Activated T-helper 1 cell treated with anti-CD3 and anti-CD28 coated beads, Interleukin-12 subunit alpha, Interleukin-12 subunit beta, Interleukin-2, Interleukin-4 antibody, amounts not matched to agents 30 ng/mL and 10 ng/mL and 1 ng/mL, durations not matched to agents 14 hours and 24 hours and 36 hours (primary cell): ENCODE measurements at regions not wholly inside any gene's neighbourhood (a gene's known extent, or its start where the extent isn't known, plus 50 kb on each side); places are given as distances from the start of the nearest gene placed in this dataset.

Experiments used
- DNase-seq: peaks from one replicate; pipeline ENCODE4 v3.0.0; 2021; ENCODE audit warnings: low spot score
- H3K27ac Mint-ChIP-seq: one replicate; pipeline ENCODE4 v1.8.0; 2021; ENCODE audit warnings: mild to moderate bottlenecking, mixed read lengths
- H3K27me3 Mint-ChIP-seq: one replicate; pipeline ENCODE4 v1.8.0; 2022; ENCODE audit warnings: mild to moderate bottlenecking, moderate library complexity, mixed read lengths; ENCODE audit not compliant: insufficient read depth
- H3K36me3 Mint-ChIP-seq: one replicate; pipeline ENCODE4 v1.8.0; 2021; ENCODE audit warnings: low read depth, mixed read lengths
- H3K4me1 Mint-ChIP-seq: one replicate; pipeline ENCODE4 v1.8.0; 2021; ENCODE audit warnings: low read depth, mixed read lengths
- H3K4me3 Mint-ChIP-seq: one replicate; pipeline ENCODE4 v1.8.0; 2021; ENCODE audit warnings: mild to moderate bottlenecking, moderate library complexity, mixed read lengths
- H3K9me3 Mint-ChIP-seq: one replicate; pipeline ENCODE4 v1.8.0; 2021; ENCODE audit warnings: mixed read lengths
- intact Hi-C: fragments of 100-400 bp; cut with micrococcal nuclease; formaldehyde crosslinking; loops from one replicate; pipeline ENCODE4 v1.15.1; 2024

- intact Hi-C loops, result loop anchor here (2.0 kb wide), 2 partner anchors 37 to 97 kb away; no protein-coding TSS in a partner anchor
- Mint-ChIP-seq H3K27ac (no peak overlapping the region), H3K9me3 (peaks cover 5% of the 10 kb centered on the region), H3K36me3 (peaks cover 2% of the 10 kb centered on the region), H3K4me3 (no peak overlapping the region), H3K27me3 (no peaks in the 10 kb centered on the region), H3K4me1 (peaks cover 21% of the 10 kb centered on the region)
- no peak for DNase-seq
Observed at GRCh38 chr13:99123101-99124045, 77.3 kb upstream of the UBAC2 start.

GRCh38 chr13:99124046-99124400 is 76.6 kb upstream of the UBAC2 start:
- Mint-ChIP-seq H3K36me3 (peaks cover 2% of the 10 kb centered on the region), H3K9me3 (peaks cover 5% of the 10 kb centered on the region), H3K4me1 (peaks cover 21% of the 10 kb centered on the region), H3K27ac (no peak overlapping the region), H3K27me3 (no peaks in the 10 kb centered on the region), H3K4me3 (no peak overlapping the region)
- DNase-seq, result no peak
- intact Hi-C loops, result loop anchor here (2.0 kb wide), 2 partner anchors 37 to 97 kb away; no protein-coding TSS in a partner anchor

GRCh38 chr13:99124794-99125316 is 75.8 kb upstream of the UBAC2 start:
- Mint-ChIP-seq H3K27me3 (peaks cover 2% of the 10 kb centered on the region), H3K4me3 (peak overlapping the region; percentile 19), H3K27ac (peak overlapping the region; percentile 31), H3K9me3 (peaks cover 5% of the 10 kb centered on the region), H3K36me3 (peaks cover 2% of the 10 kb centered on the region), H3K4me1 (peaks cover 21% of the 10 kb centered on the region)
- intact Hi-C loops, result loop anchor here (1.0 to 2.0 kb wide), 3 partner anchors 38 to 235 kb away; no protein-coding TSS in a partner anchor
- no peak for DNase-seq

GRCh38 chr13:99125326-99125915 is 75.2 kb upstream of the UBAC2 start:
- H3K27ac Mint-ChIP-seq, result no peak overlapping the region
- H3K27me3 Mint-ChIP-seq, result peaks cover 2% of the 10 kb centered on the region
- H3K4me3 Mint-ChIP-seq, result no peak overlapping the region
- peaks cover 21% of the 10 kb centered on the region for H3K4me1 Mint-ChIP-seq
- peaks cover 3% of the 10 kb centered on the region for H3K9me3 Mint-ChIP-seq
- peaks cover 2% of the 10 kb centered on the region for H3K36me3 Mint-ChIP-seq
- no peak for DNase-seq
- intact Hi-C loops, result loop anchor here (1.0 to 2.0 kb wide), 3 partner anchors 39 to 235 kb away; no protein-coding TSS in a partner anchor

GRCh38 chr13:99126821-99127220 is 73.8 kb upstream of the UBAC2 start:
- H3K27ac Mint-ChIP-seq, result no peak overlapping the region
- peaks cover 6% of the 10 kb centered on the region for H3K27me3 Mint-ChIP-seq
- H3K4me1 Mint-ChIP-seq, result peaks cover 20% of the 10 kb centered on the region
- H3K36me3 Mint-ChIP-seq, result peaks cover 2% of the 10 kb centered on the region
- no peaks in the 10 kb centered on the region for H3K9me3 Mint-ChIP-seq
- DNase-seq, result no peak
- H3K4me3 Mint-ChIP-seq, result no peak overlapping the region
- intact Hi-C loops, result no loop called here

- Mint-ChIP-seq H3K9me3 (no peaks in the 10 kb centered on the region), H3K27ac (no peak overlapping the region), H3K27me3 (peaks cover 6% of the 10 kb centered on the region), H3K4me3 (no peak overlapping the region), H3K36me3 (no peaks in the 10 kb centered on the region), H3K4me1 (peaks cover 16% of the 10 kb centered on the region)
- intact Hi-C loops, result no loop called here
- DNase-seq, result no peak
Observed at GRCh38 chr13:99129050-99129449, 71.6 kb upstream of the UBAC2 start.

GRCh38 chr13:99129951-99130350 is 70.7 kb upstream of the UBAC2 start:
- Mint-ChIP-seq H3K27me3 (peaks cover 6% of the 10 kb centered on the region), H3K4me3 (no peak overlapping the region), H3K27ac (no peak overlapping the region), H3K36me3 (no peaks in the 10 kb centered on the region), H3K4me1 (peaks cover 7% of the 10 kb centered on the region), H3K9me3 (no peaks in the 10 kb centered on the region)
- DNase-seq, result no peak
- intact Hi-C loops, result no loop called here

GRCh38 chr13:99131410-99131809 is 69.2 kb upstream of the UBAC2 start:
- no peaks in the 10 kb centered on the region for H3K9me3 Mint-ChIP-seq
- H3K27ac Mint-ChIP-seq, result no peak overlapping the region
- peaks cover 6% of the 10 kb centered on the region for H3K27me3 Mint-ChIP-seq
- no peaks in the 10 kb centered on the region for H3K36me3 Mint-ChIP-seq
- H3K4me1 Mint-ChIP-seq, result no peaks in the 10 kb centered on the region
- no peak overlapping the region for H3K4me3 Mint-ChIP-seq
- DNase-seq, result no peak
- intact Hi-C loops, result no loop called here

- DNase-seq, result no peak
- Mint-ChIP-seq H3K27me3 (peaks cover 8% of the 10 kb centered on the region), H3K4me3 (no peak overlapping the region), H3K9me3 (no peaks in the 10 kb centered on the region), H3K36me3 (no peaks in the 10 kb centered on the region), H3K27ac (no peak overlapping the region), H3K4me1 (no peaks in the 10 kb centered on the region)
- intact Hi-C loops, result no loop called here
Observed at GRCh38 chr13:99132295-99132835, 68.3 kb upstream of the UBAC2 start.

GRCh38 chr13:99133230-99133629 is 67.4 kb upstream of the UBAC2 start:
- Mint-ChIP-seq H3K9me3 (no peaks in the 10 kb centered on the region), H3K4me3 (no peak overlapping the region), H3K27ac (no peak overlapping the region), H3K27me3 (peaks cover 10% of the 10 kb centered on the region), H3K4me1 (no peaks in the 10 kb centered on the region), H3K36me3 (no peaks in the 10 kb centered on the region)
- intact Hi-C loops, result no loop called here
- DNase-seq, result no peak

- intact Hi-C loops, result no loop called here
- no peaks in the 10 kb centered on the region for H3K36me3 Mint-ChIP-seq
- H3K27me3 Mint-ChIP-seq, result peaks cover 10% of the 10 kb centered on the region
- no peak overlapping the region for H3K4me3 Mint-ChIP-seq
- no peak for DNase-seq
- H3K27ac Mint-ChIP-seq, result no peak overlapping the region
- no peaks in the 10 kb centered on the region for H3K9me3 Mint-ChIP-seq
- H3K4me1 Mint-ChIP-seq, result no peaks in the 10 kb centered on the region
Observed at GRCh38 chr13:99133848-99134247, 66.8 kb upstream of the UBAC2 start.

- H3K36me3 Mint-ChIP-seq, result no peaks in the 10 kb centered on the region
- no peak for DNase-seq
- H3K9me3 Mint-ChIP-seq, result no peaks in the 10 kb centered on the region
- H3K4me1 Mint-ChIP-seq, result no peaks in the 10 kb centered on the region
- no peak overlapping the region for H3K4me3 Mint-ChIP-seq
- peaks cover 19% of the 10 kb centered on the region for H3K27me3 Mint-ChIP-seq
- no peak overlapping the region for H3K27ac Mint-ChIP-seq
- intact Hi-C loops, result no loop called here
Observed at GRCh38 chr13:99135591-99135990, 65.1 kb upstream of the UBAC2 start.
